Colonic mucosa (tissue), 4 donors: ENCODE measurements at regions not wholly inside any gene's neighbourhood (a gene's known extent, or its start where the extent isn't known, plus 50 kb on each side); places are given as distances from the start of the nearest gene placed in this dataset.

Experiments used
- DNase-seq: peaks from one replicate; pipeline ENCODE4 v3.0.0-alpha.2; 2020
- H3K27ac ChIP-seq: fragments of 200-600 bp; one replicate; pipeline ENCODE4 v1.8.0; 2021
- H3K27me3 ChIP-seq: fragments of 200-600 bp; one replicate; pipeline ENCODE4 v1.8.0; 2021
- H3K36me3 ChIP-seq: fragments of 200-600 bp; one replicate; pipeline ENCODE4 v1.8.0; 2021
- H3K4me1 ChIP-seq: fragments of 200-600 bp; one replicate; pipeline ENCODE4 v1.8.0; 2021; ENCODE audit warnings: mild to moderate bottlenecking
- H3K4me3 ChIP-seq: fragments of 200-600 bp; one replicate; pipeline ENCODE4 v1.8.0; 2021
- H3K9ac ChIP-seq, 2 donors: one replicate each; pipeline ENCODE4 v1.7.0; 2013; ENCODE audit warnings: control low read depth in 2 of 2, low read depth in 2 of 2, low read length in 2 of 2
- H3K9me3 ChIP-seq: fragments of 200-600 bp; one replicate; pipeline ENCODE4 v1.8.0; 2021
- intact Hi-C: fragments of 100-400 bp; cut with DNase I; formaldehyde crosslinking; loops from one replicate; pipeline ENCODE4 v1.14.1; 2022
- TF ChIP-seq, protein P1 (sequence below): fragments of 200-600 bp; IDR thresholded peaks from one replicate; pipeline ENCODE4 v1.8.0; 2022; ENCODE audit warnings: antibody characterized with exemption, mild to moderate bottlenecking
- donor health status: healthy.
- donor health status: DM: no; HTN: no; CAD: no.
- donor health status: DM: no; HTN: no; CAD: no.

DNA sequence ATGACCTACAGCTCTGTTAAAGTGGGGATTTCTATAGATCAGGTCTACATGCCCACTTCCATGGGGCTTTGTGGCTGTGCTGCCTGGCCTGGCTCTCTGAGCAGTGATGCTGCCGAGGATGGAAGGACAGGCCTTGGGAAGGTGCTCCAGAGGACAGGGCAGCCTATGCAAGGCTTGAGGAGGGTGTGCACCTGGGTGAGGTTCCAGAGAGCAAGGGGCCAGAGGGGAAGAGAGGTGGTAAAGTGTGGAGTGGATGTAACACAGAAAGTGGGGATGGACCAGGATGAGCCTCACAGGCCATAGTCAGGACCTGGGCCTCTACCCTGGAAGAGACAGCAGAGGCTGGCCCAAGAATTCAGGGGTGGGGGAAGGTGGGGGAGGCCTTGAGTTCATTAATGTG lies 826.4 kb downstream of the DCDC2C start:
- intact Hi-C loops, result no loop called here
- Histone ChIP-seq H3K9me3 (no peaks in the 10 kb centered on the region), H3K27ac (no peak overlapping the region), H3K4me3 (no peak overlapping the region), H3K4me1 (no peaks in the 10 kb centered on the region), H3K36me3 (no peaks in the 10 kb centered on the region), H3K9ac (no peak overlapping the region), H3K27me3 (no peaks in the 10 kb centered on the region)
- TF ChIP-seq, protein P1, sequence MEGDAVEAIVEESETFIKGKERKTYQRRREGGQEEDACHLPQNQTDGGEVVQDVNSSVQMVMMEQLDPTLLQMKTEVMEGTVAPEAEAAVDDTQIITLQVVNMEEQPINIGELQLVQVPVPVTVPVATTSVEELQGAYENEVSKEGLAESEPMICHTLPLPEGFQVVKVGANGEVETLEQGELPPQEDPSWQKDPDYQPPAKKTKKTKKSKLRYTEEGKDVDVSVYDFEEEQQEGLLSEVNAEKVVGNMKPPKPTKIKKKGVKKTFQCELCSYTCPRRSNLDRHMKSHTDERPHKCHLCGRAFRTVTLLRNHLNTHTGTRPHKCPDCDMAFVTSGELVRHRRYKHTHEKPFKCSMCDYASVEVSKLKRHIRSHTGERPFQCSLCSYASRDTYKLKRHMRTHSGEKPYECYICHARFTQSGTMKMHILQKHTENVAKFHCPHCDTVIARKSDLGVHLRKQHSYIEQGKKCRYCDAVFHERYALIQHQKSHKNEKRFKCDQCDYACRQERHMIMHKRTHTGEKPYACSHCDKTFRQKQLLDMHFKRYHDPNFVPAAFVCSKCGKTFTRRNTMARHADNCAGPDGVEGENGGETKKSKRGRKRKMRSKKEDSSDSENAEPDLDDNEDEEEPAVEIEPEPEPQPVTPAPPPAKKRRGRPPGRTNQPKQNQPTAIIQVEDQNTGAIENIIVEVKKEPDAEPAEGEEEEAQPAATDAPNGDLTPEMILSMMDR, result no peak
- DNase-seq, result no peak

DNA sequence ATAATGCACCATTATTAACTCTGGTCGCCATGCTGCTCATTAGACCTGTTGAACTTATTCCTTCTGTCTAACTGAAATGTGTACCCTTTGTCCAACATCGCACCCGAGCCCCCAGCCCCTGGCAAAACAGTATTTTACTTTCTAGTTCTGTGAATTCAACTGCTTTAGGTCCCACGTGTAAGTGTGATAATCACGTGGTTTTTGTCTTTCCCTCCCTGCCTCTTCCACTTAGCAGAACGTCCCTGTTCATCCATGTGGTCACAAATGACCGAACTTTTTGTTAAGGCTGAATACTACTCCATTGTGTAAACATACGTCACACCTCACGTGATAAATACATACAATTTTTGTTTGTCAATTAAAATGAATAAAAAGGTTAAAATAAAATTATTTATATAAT lies 826.9 kb downstream of the DCDC2C start:
- Histone ChIP-seq H3K4me1 (no peaks in the 10 kb centered on the region), H3K36me3 (no peaks in the 10 kb centered on the region), H3K27me3 (no peaks in the 10 kb centered on the region), H3K4me3 (no peak overlapping the region), H3K27ac (no peak overlapping the region), H3K9me3 (no peaks in the 10 kb centered on the region), H3K9ac (no peak overlapping the region)
- TF ChIP-seq, protein P1, result no peak
- no peak for DNase-seq
- intact Hi-C loops, result no loop called here

DNA sequence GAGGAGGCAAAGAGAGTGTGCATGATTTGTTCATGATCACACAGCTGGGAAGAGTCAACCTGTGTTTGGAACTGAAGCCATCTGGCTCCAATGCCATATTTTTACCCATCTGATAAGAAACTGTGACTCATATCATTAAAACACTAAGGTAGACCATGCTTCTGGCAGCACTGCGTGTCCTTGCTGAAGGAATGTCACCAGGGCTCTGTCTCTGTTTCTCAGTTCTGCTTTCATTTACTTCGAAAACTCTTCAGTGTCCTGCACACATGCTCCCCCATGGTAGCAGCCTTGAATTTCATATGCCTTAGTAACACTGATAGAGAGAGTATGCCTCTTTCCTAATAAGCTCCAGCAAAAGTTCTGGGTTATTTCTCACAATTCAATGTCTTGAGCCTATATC lies 830.4 kb downstream of the DCDC2C start:
- Histone ChIP-seq H3K9me3 (no peaks in the 10 kb centered on the region), H3K27ac (no peak overlapping the region), H3K27me3 (no peaks in the 10 kb centered on the region), H3K36me3 (no peaks in the 10 kb centered on the region), H3K9ac (no peak overlapping the region), H3K4me3 (no peak overlapping the region), H3K4me1 (no peaks in the 10 kb centered on the region)
- TF ChIP-seq, protein P1, result no peak
- intact Hi-C loops, result no loop called here
- DNase-seq, result no peak

DNA sequence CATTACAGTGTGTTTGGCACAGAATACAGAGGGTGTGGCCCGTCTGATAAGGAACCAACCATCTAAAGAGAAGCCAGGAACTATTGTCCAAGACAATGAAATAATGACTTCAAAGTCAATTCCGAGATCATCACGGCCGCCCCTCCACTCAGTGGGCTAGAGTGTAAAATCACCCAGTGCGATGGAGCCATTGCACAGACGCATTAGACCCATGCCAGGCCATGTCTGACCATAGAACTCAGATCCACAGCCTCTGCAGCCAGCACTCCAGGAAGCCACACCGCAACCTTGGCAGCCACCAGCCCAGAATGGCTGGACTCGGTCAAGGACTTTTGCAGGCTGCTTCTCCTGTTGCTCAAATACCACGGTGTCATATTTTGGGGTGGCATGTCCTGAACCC lies 835.7 kb downstream of the DCDC2C start:
- no peak for DNase-seq
- no peaks in the 10 kb centered on the region for H3K27me3 ChIP-seq
- no peak overlapping the region for H3K4me3 ChIP-seq
- H3K4me1 ChIP-seq, result no peaks in the 10 kb centered on the region
- no peaks in the 10 kb centered on the region for H3K36me3 ChIP-seq
- H3K9ac ChIP-seq, result no peak overlapping the region
- no peaks in the 10 kb centered on the region for H3K9me3 ChIP-seq
- no peak overlapping the region for H3K27ac ChIP-seq
- TF ChIP-seq, protein P1, result no peak
- intact Hi-C loops, result no loop called here

DNA sequence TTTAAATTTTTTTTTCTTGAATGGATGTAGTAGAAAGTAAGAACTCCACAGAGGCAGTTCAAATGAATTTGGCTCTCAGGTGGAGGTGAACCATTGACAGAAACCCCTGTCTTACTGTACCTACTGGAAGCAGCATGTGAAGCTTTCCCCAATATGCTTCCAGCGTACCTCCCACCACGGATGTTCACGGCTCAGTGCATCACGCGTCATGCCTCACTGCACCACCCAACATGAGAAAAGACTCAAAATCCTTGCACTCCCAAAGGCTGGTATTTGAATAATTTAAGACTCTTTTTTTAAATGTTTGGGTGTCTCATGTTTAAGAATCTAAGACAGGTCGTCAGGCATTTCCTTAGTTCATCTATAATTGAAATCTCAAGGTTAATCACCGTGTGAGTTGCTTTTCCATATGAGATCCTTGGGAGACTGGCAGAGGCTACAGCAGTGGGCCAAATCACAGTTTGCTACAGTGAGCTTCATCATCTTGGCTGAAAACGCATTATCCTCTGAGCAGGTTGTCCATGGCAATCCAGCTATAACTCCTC lies 846.4 kb downstream of the DCDC2C start:
- Histone ChIP-seq H3K9me3 (no peaks in the 10 kb centered on the region), H3K9ac (no peak overlapping the region), H3K36me3 (no peaks in the 10 kb centered on the region), H3K4me1 (no peaks in the 10 kb centered on the region), H3K4me3 (no peak overlapping the region), H3K27ac (no peak overlapping the region), H3K27me3 (no peaks in the 10 kb centered on the region)
- TF ChIP-seq, protein P1, result no peak
- no peak for DNase-seq
- intact Hi-C loops, result no loop called here
